T-helper 1 cell (primary cell): ENCODE measurements at regions not wholly inside any gene's neighbourhood (a gene's known extent, or its start where the extent isn't known, plus 50 kb on each side); places are given as distances from the start of the nearest gene placed in this dataset.

Experiments used
- DNase-seq, 5 donors: peaks; one replicate each; pipeline ENCODE4 v3.0.0-alpha.2; 2012 to 2020

- DNase-seq = no peak
Observed at GRCh38 chr1:224486801-224487583, 52.4 kb upstream of the WDR26 start.

GRCh38 chr1:224488806-224489499, 54.4 kb upstream of the WDR26 start:
- peak in 1 of 5 donors; percentile 21 for DNase-seq

GRCh38 chr1:224489534-224490365, 55.2 kb upstream of the WDR26 start:
- DNase-seq = no peak

GRCh38 chr1:224490549-224491537, 56.2 kb upstream of the WDR26 start:
- no peak for DNase-seq

- no peak for DNase-seq
Observed at GRCh38 chr1:224492015-224492414, 57.4 kb upstream of the WDR26 start.

- DNase-seq = no peak
Observed at GRCh38 chr1:224492632-224493031, 58.0 kb upstream of the WDR26 start.

GRCh38 chr1:224493269-224493668, 58.7 kb upstream of the WDR26 start:
- no peak for DNase-seq

- DNase-seq = no peak
Observed at GRCh38 chr1:224494343-224494742, 59.7 kb upstream of the WDR26 start.

GRCh38 chr1:224495866-224496265, 61.3 kb upstream of the WDR26 start:
- no peak for DNase-seq

GRCh38 chr1:224496826-224497225, 62.2 kb upstream of the WDR26 start:
- DNase-seq = no peak

GRCh38 chr1:224497714-224498573, 63.3 kb upstream of the WDR26 start:
- DNase-seq = peak in 2 of 5 donors; percentile 4 to 92

GRCh38 chr1:224498574-224499170, 64.1 kb upstream of the WDR26 start:
- peak in 1 of 5 donors; percentile 60 for DNase-seq

- DNase-seq = no peak
Observed at GRCh38 chr1:224499204-224499603, 64.6 kb upstream of the WDR26 start.

- DNase-seq = peak in 1 of 5 donors; percentile 55
Observed at GRCh38 chr1:224500796-224501195, 66.2 kb upstream of the WDR26 start.

GRCh38 chr1:224501836-224502235, 67.2 kb upstream of the WDR26 start:
- DNase-seq = no peak

- DNase-seq = no peak
Observed at GRCh38 chr1:224502459-224503160, 68.0 kb upstream of the WDR26 start.

- peak in 1 of 5 donors; percentile 47 for DNase-seq
Observed at GRCh38 chr1:224503161-224504118, 68.8 kb upstream of the WDR26 start.

GRCh38 chr1:224504297-224505041, 69.9 kb upstream of the WDR26 start:
- DNase-seq = no peak
